ENCODE measurements at regions not wholly inside any gene's neighbourhood (a gene's known extent, or its start where the extent isn't known, plus 50 kb on each side); places are given as distances from the start of the nearest gene placed in this dataset.

- TF ChIP-seq, protein P1, sequence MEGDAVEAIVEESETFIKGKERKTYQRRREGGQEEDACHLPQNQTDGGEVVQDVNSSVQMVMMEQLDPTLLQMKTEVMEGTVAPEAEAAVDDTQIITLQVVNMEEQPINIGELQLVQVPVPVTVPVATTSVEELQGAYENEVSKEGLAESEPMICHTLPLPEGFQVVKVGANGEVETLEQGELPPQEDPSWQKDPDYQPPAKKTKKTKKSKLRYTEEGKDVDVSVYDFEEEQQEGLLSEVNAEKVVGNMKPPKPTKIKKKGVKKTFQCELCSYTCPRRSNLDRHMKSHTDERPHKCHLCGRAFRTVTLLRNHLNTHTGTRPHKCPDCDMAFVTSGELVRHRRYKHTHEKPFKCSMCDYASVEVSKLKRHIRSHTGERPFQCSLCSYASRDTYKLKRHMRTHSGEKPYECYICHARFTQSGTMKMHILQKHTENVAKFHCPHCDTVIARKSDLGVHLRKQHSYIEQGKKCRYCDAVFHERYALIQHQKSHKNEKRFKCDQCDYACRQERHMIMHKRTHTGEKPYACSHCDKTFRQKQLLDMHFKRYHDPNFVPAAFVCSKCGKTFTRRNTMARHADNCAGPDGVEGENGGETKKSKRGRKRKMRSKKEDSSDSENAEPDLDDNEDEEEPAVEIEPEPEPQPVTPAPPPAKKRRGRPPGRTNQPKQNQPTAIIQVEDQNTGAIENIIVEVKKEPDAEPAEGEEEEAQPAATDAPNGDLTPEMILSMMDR (conservative IDR thresholded peaks at IDR 0.05; ENCODE audit: low read depth, low read length), result no peak
- TF ChIP-seq EZH2 (IDR thresholded peaks at IDR 0.05; ENCODE audit: borderline replicate concordance, low read depth, low read length, poor library complexity, severe bottlenecking), result no peak
Measured at GRCh38 chr11:91124363-91124762, 901.5 kb upstream of the CHORDC1 start.
